Uterus (tissue), 2 donors: ENCODE measurements at regions not wholly inside any gene's neighbourhood (a gene's known extent, or its start where the extent isn't known, plus 50 kb on each side); places are given as distances from the start of the nearest gene placed in this dataset.

Experiments used
- POLR2A ChIP-seq, 2 donors: fragments of 450-650 bp; IDR thresholded peaks; one replicate each; pipeline ENCODE4 v1.6.1; 2016; ENCODE audit warnings: antibody characterized with exemption in 2 of 2, mild to moderate bottlenecking in 1 of 2, moderate library complexity in 1 of 2
- TF ChIP-seq, protein P1 (sequence below), 4 experiments: fragments of 200-600 bp in 2 of 4; fragments of 450-650 bp in 2 of 4; sonication (generic) in 2 of 4; IDR thresholded peaks; one replicate each; pipeline ENCODE4 v1.5.1; 2016 to 2019; ENCODE audit warnings: antibody characterized with exemption in 4 of 4, mild to moderate bottlenecking in 2 of 4, moderate library complexity in 1 of 4

DNA sequence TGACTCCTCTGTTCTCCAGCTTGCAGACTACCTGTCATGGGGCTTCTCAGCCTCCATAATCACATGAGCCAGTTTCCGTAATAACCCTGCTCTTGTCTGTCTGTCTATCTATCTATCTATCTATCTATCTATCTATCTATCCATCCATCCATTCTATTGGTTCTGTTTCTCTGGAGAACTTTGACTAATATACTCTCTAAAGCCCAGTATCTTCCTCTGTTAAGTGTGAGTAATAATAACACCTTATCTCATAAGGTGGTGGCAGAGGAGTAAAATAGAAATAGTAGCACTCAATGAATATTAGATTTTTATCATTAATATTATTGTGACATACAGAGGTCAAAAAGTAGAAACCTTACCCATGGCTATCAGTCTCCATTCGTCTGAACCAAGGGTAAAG is 177.9 kb upstream of the PGRMC2 start:
- TF ChIP-seq, protein P1, sequence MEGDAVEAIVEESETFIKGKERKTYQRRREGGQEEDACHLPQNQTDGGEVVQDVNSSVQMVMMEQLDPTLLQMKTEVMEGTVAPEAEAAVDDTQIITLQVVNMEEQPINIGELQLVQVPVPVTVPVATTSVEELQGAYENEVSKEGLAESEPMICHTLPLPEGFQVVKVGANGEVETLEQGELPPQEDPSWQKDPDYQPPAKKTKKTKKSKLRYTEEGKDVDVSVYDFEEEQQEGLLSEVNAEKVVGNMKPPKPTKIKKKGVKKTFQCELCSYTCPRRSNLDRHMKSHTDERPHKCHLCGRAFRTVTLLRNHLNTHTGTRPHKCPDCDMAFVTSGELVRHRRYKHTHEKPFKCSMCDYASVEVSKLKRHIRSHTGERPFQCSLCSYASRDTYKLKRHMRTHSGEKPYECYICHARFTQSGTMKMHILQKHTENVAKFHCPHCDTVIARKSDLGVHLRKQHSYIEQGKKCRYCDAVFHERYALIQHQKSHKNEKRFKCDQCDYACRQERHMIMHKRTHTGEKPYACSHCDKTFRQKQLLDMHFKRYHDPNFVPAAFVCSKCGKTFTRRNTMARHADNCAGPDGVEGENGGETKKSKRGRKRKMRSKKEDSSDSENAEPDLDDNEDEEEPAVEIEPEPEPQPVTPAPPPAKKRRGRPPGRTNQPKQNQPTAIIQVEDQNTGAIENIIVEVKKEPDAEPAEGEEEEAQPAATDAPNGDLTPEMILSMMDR (IDR thresholded peaks at IDR 0.05), result no peak
- TF ChIP-seq POLR2A (IDR thresholded peaks at IDR 0.05), result no peak
